ENCODE measurements at regions not wholly inside any gene's neighbourhood (a gene's known extent, or its start where the extent isn't known, plus 50 kb on each side); places are given as distances from the start of the nearest gene placed in this dataset.

- peak; percentile 17; the same call in 1 of the 2 replicates for TF ChIP-seq PRDM10 (CRISPR knock-in tag; IDR thresholded peaks at IDR 0.05; ENCODE audit: low read depth)
- peak; percentile 31 for TF ChIP-seq TEAD3 (CRISPR knock-in tag; optimal IDR thresholded peaks at IDR 0.05; ENCODE audit: borderline replicate concordance)
- no peak for TF ChIP-seq ZNF431 (CRISPR knock-in tag; IDR thresholded peaks at IDR 0.05; ENCODE audit: borderline replicate concordance, low read depth)
- TF ChIP-seq ZNF331 (CRISPR knock-in tag; IDR thresholded peaks at IDR 0.05), result 0 out of 2 replicates have a peak, but pooled peaks have one; percentile 39
- TF ChIP-seq YEATS2 (CRISPR knock-in tag; IDR thresholded peaks at IDR 0.05; ENCODE audit: borderline replicate concordance), result peak; percentile 7; the same call in 1 of the 2 replicates
- peak; percentile 12 for TF ChIP-seq PHF8 (CRISPR knock-in tag; IDR thresholded peaks at IDR 0.05)
- peak; percentile 27; the same call in 1 of the 2 replicates for TF ChIP-seq MAX (IDR thresholded peaks at IDR 0.05)
- no peak for TF ChIP-seq PLRG1 (conservative IDR thresholded peaks at IDR 0.05)
These were observed 61.1 kb upstream of the CIBAR2 start (continued) for GRCh38 chr16:85173146-85173980.
